ENCODE measurements at regions not wholly inside any gene's neighbourhood (a gene's known extent, or its start where the extent isn't known, plus 50 kb on each side); places are given as distances from the start of the nearest gene placed in this dataset.
A peak's percentile ranks its signal among the peaks of the same experiment; 100 is the strongest.

DNA sequence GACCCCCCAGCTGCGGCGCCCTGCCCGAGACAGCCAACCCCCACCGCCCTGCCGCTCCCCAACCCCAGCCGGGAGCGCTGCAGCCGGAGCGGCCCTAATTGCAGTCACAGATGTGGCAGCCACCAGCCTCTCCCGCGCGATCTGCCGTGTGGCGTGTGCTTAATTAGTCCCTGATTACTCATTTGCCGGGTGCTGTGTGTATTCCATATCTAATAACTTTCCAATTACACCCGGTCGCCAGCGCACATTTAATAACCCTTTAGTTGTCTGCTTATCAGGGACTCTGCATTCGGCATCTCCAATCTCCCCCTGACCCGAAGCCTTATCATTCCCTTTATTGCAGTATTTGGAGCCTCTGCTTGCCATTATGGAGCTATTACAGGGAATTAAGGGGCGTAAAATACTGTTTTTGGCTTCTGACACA, 236.7 kb upstream of the CIBAR2 start:
- no peak overlapping the region for H3K4me2 ChIP-seq
- TF ChIP-seq, protein P1, sequence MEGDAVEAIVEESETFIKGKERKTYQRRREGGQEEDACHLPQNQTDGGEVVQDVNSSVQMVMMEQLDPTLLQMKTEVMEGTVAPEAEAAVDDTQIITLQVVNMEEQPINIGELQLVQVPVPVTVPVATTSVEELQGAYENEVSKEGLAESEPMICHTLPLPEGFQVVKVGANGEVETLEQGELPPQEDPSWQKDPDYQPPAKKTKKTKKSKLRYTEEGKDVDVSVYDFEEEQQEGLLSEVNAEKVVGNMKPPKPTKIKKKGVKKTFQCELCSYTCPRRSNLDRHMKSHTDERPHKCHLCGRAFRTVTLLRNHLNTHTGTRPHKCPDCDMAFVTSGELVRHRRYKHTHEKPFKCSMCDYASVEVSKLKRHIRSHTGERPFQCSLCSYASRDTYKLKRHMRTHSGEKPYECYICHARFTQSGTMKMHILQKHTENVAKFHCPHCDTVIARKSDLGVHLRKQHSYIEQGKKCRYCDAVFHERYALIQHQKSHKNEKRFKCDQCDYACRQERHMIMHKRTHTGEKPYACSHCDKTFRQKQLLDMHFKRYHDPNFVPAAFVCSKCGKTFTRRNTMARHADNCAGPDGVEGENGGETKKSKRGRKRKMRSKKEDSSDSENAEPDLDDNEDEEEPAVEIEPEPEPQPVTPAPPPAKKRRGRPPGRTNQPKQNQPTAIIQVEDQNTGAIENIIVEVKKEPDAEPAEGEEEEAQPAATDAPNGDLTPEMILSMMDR (conservative IDR thresholded peaks at IDR 0.05): no peak
- TF ChIP-seq EZH2 (IDR thresholded peaks at IDR 0.05; ENCODE audit: low read depth): no peak
- H3K79me2 ChIP-seq (ENCODE audit: low read depth): no peaks in the 10 kb centered on the region
- H2AFZ ChIP-seq: no peak overlapping the region
- no peak overlapping the region for H3K27ac ChIP-seq
- H3K4me3 ChIP-seq: no peak overlapping the region
- intact Hi-C loops (cut with micrococcal nuclease; ENCODE audit: unreplicated experiment): no loop called here
- no peaks in the 10 kb centered on the region for H3K27me3 ChIP-seq (ENCODE audit: insufficient read depth, low read depth)
- DNase-seq: no peak
- POLR2A ChIA-PET (ENCODE audit: unreplicated experiment): no interaction called here
- BruUV-seq (replicated peaks): no TSS peak
- H3F3A ChIP-seq (ENCODE audit: insufficient read depth, low read depth): peaks cover 22% of the 10 kb centered on the region
- no peaks in the 10 kb centered on the region for H3K9me3 ChIP-seq (ENCODE audit: insufficient read depth, low read depth)
- no peaks in the 10 kb centered on the region for H3K9me2 ChIP-seq (ENCODE audit: insufficient read depth)
- no peaks in the 10 kb centered on the region; the same call in 1 of the 2 replicates for H4K20me1 ChIP-seq (ENCODE audit: insufficient read depth)
- H3K36me3 ChIP-seq (ENCODE audit: low read depth): no peaks in the 10 kb centered on the region
- peaks cover 34% of the 10 kb centered on the region for H3K4me1 ChIP-seq (replicated peaks; ENCODE audit: insufficient read depth)
- CTCF ChIA-PET: no interaction called here

DNA sequence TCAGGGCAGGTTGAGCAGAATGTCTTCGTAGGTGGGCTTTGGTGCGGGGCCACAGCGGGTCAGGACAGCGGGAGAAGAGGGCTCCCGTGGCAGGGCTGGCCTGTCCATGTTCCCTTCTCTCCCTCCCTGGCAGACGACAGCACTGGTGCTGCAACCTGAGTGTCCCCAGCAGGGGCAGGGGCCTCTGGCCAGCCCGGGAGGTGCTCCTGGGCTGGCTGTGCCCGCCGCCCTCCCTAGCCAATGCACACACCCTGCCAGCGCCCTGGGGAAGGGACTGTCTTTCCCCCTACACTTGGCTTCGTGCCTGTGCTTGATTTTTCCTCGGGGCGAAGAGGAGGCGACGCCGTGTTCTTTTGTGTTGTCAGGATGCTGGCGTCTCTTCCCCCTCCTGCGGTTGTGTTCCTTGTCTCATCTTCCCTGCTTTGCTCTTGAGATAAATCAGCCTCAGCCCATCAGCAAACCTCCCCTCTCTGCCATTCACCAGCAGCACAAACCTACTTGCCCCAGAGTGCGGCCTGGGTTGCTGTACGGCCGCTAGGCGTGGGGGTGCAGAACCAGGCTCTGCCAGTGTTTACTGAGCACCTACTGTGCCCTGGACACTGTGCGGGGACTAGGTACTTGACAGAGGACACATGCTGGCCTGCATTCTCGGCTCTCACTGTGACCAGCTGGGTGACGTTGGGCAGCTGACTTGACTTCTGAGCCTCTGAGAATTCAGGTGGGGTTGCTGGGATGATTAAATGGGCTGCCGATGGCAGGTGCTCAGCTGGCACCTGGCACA, 237.3 kb upstream of the CIBAR2 start:
- H2AFZ ChIP-seq: no peak overlapping the region
- H4K20me1 ChIP-seq (ENCODE audit: insufficient read depth): no peaks in the 10 kb centered on the region
- BruUV-seq (replicated peaks): no TSS peak
- H3K27me3 ChIP-seq (ENCODE audit: insufficient read depth, low read depth): no peaks in the 10 kb centered on the region
- H3F3A ChIP-seq (ENCODE audit: insufficient read depth, low read depth): peaks cover 29% of the 10 kb centered on the region
- ChIA-PET POLR2A (ENCODE audit: unreplicated experiment) (no interaction called here), CTCF (no interaction called here)
- peaks cover 40% of the 10 kb centered on the region for H3K4me1 ChIP-seq (replicated peaks; ENCODE audit: insufficient read depth)
- no peaks in the 10 kb centered on the region for H3K79me2 ChIP-seq (ENCODE audit: low read depth)
- no peaks in the 10 kb centered on the region for H3K36me3 ChIP-seq (ENCODE audit: low read depth)
- no peak overlapping the region for H3K4me2 ChIP-seq
- no peak overlapping the region for H3K4me3 ChIP-seq
- intact Hi-C loops (cut with micrococcal nuclease; ENCODE audit: unreplicated experiment): loop anchor here (5.0 to 10.0 kb wide), 2 partner anchors 173 to 395 kb away; no protein-coding TSS in a partner anchor
- TF ChIP-seq, protein P1 (conservative IDR thresholded peaks at IDR 0.05): no peak
- no peak for TF ChIP-seq EZH2 (IDR thresholded peaks at IDR 0.05; ENCODE audit: low read depth)
- H3K9me3 ChIP-seq (ENCODE audit: insufficient read depth, low read depth): no peaks in the 10 kb centered on the region
- DNase-seq: peak in 1 of 2 experiments; percentile 27
- H3K27ac ChIP-seq: no peak overlapping the region
- H3K9me2 ChIP-seq (ENCODE audit: insufficient read depth): no peaks in the 10 kb centered on the region

DNA sequence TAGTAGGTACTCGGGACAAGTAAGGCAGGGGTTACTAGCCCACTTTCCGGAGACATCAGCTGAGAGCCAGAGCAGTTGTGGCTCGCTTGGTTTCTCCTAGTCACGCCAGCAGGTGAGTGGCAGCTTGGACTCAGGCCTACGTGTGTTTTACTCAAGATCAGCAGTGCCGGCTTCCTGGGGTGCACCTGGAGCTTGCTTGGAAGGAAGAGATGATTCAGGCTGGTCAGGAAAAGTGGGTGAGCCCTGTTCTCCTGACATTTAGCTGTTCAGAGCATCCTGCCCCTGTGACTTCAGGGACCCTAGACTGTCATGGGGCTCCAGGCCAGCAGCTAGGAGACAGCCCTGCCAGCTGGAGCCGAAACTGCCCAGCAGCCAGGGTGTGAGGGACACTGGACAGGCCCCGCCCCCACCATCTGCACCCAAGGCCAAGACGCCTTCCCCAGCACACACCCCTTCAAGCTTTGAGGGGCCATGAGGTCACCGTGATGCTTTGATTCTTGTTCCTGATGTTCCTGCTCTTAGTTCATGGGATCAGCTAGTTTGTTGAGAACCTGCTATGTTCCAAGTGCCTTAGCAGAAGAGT, 238.0 kb upstream of the CIBAR2 start:
- intact Hi-C loops (cut with micrococcal nuclease; ENCODE audit: unreplicated experiment): loop anchor here (5.0 to 10.0 kb wide), 2 partner anchors 172 to 395 kb away; no protein-coding TSS in a partner anchor

More for the DNA sequence above, 238.0 kb upstream of the CIBAR2 start:
- H3K36me3 ChIP-seq (ENCODE audit: low read depth): no peaks in the 10 kb centered on the region
- H3K9me2 ChIP-seq (ENCODE audit: insufficient read depth): no peaks in the 10 kb centered on the region
- no TSS peak for BruUV-seq (replicated peaks)
- H3K27ac ChIP-seq: no peak overlapping the region
- H3K4me1 ChIP-seq (replicated peaks; ENCODE audit: insufficient read depth): peaks cover 47% of the 10 kb centered on the region
- no peaks in the 10 kb centered on the region for H4K20me1 ChIP-seq (ENCODE audit: insufficient read depth)
- no peak overlapping the region for H3K4me2 ChIP-seq
- H3K79me2 ChIP-seq (ENCODE audit: low read depth): no peaks in the 10 kb centered on the region
- no peak overlapping the region for H2AFZ ChIP-seq
- H3F3A ChIP-seq (ENCODE audit: insufficient read depth, low read depth): peaks cover 35% of the 10 kb centered on the region
- H3K4me3 ChIP-seq: no peak overlapping the region
- no peak for DNase-seq
- no peaks in the 10 kb centered on the region for H3K27me3 ChIP-seq (ENCODE audit: insufficient read depth, low read depth)
- POLR2A ChIA-PET (ENCODE audit: unreplicated experiment): no interaction called here
- no peaks in the 10 kb centered on the region for H3K9me3 ChIP-seq (ENCODE audit: insufficient read depth, low read depth)
- TF ChIP-seq, protein P1 (conservative IDR thresholded peaks at IDR 0.05): no peak
- TF ChIP-seq EZH2 (IDR thresholded peaks at IDR 0.05; ENCODE audit: low read depth): no peak
- CTCF ChIA-PET: no interaction called here

All from PC-9 (cell line).